Prostate gland (tissue), 2 donors: ENCODE measurements at regions not wholly inside any gene's neighbourhood (a gene's known extent, or its start where the extent isn't known, plus 50 kb on each side); places are given as distances from the start of the nearest gene placed in this dataset.

Experiments used
- DNase-seq: peaks from one replicate; pipeline ENCODE4 v3.0.0-alpha.2; 2019; ENCODE audit warnings: low spot score
- H3K27ac ChIP-seq, 2 donors: fragments of 200-600 bp; sonication (generic); 2 replicates each; pipeline ENCODE4 v1.5.1; 2017 to 2019
- H3K27me3 ChIP-seq: fragments of 200-600 bp; sonication (generic); replicated peaks from 2 replicates; pipeline ENCODE4 v1.5.1; 2019; ENCODE audit not compliant: insufficient read depth
- H3K36me3 ChIP-seq, 2 donors: fragments of 200-600 bp; sonication (generic); 1 replicate in 1 of 2; 2 replicates in 1 of 2; pipeline versions ENCODE4 v1.5.1 to v1.8.1; 2017 to 2019
- H3K4me1 ChIP-seq: fragments of 200-600 bp; sonication (generic); replicated peaks from 2 replicates; pipeline ENCODE4 v1.5.1; 2019
- H3K4me3 ChIP-seq, 2 donors: fragments of 200-600 bp; sonication (generic); 2 replicates each; pipeline ENCODE4 v1.5.1; 2017 to 2019
- H3K9me3 ChIP-seq: fragments of 200-600 bp; sonication (generic); 2 replicates; pipeline ENCODE4 v1.5.1; 2017
- POLR2A ChIP-seq: fragments of 450-650 bp; IDR thresholded peaks from one replicate; pipeline ENCODE4 v1.6.1; 2016; ENCODE audit warnings: antibody characterized with exemption, mild to moderate bottlenecking
- POLR2AphosphoS5 ChIP-seq: sonication (generic); formaldehyde crosslinking; IDR thresholded peaks from one replicate; pipeline ENCODE4 v1.6.1; 2017; ENCODE audit warnings: antibody characterized with exemption
- WGBS: methylation state at CpG from one replicate; pipeline ENCODE4 v1.1.5; 2018; 5-methylcytosine and 5-hydroxymethylcytosine counted together
- intact Hi-C: fragments of 100-400 bp; cut with DNase I; formaldehyde crosslinking; loops from one replicate; pipeline ENCODE4 v1.14.2; 2022
- TF ChIP-seq, protein P1 (sequence below), 4 experiments: fragments of 200-600 bp in 2 of 4; fragments of 450-650 bp in 2 of 4; sonication (generic) in 2 of 4; IDR thresholded peaks; 1 replicate in 3 of 4; 2 replicates in 1 of 4; pipeline ENCODE4 v1.5.1; 2016 to 2019; ENCODE audit warnings: antibody characterized with exemption in 4 of 4, mild to moderate bottlenecking in 2 of 4, moderate library complexity in 2 of 4

DNA sequence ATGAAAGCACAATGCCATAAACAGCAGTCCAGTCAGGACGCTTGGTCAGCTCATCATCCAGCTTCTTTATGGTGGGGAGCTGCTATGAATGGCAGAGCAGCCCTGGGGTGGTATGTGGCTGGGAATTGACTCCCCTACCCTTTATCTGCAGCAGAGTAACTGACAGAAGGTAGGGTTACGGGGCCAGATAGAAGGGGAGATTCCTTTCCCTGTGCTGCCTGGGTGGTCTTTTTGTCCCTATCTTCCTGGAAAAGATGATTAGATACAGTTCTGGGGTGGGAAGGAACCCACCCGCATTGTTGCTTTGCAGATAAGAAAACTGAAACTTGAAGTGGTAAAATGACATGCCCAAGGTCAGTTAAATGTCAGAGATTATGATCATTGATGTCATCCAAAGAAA, 405.5 kb downstream of the ARHGEF28 start:
- no peak for DNase-seq
- Histone ChIP-seq H3K36me3 (no peaks in the 10 kb centered on the region), H3K9me3 (no peaks in the 10 kb centered on the region), H3K27me3 (no peaks in the 10 kb centered on the region), H3K4me1 (no peaks in the 10 kb centered on the region), H3K4me3 (no peak overlapping the region), H3K27ac (no peak overlapping the region)
- 96% methylated on average over 3 of the region's 3 CpGs for WGBS
- no peak for TF ChIP-seq POLR2A
- no peak for TF ChIP-seq POLR2AphosphoS5
- TF ChIP-seq, protein P1, sequence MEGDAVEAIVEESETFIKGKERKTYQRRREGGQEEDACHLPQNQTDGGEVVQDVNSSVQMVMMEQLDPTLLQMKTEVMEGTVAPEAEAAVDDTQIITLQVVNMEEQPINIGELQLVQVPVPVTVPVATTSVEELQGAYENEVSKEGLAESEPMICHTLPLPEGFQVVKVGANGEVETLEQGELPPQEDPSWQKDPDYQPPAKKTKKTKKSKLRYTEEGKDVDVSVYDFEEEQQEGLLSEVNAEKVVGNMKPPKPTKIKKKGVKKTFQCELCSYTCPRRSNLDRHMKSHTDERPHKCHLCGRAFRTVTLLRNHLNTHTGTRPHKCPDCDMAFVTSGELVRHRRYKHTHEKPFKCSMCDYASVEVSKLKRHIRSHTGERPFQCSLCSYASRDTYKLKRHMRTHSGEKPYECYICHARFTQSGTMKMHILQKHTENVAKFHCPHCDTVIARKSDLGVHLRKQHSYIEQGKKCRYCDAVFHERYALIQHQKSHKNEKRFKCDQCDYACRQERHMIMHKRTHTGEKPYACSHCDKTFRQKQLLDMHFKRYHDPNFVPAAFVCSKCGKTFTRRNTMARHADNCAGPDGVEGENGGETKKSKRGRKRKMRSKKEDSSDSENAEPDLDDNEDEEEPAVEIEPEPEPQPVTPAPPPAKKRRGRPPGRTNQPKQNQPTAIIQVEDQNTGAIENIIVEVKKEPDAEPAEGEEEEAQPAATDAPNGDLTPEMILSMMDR (IDR thresholded peaks at IDR 0.05), result no peak
- intact Hi-C loops, result loop anchor here (5.0 kb wide), 1 partner anchor 611 kb away; the partner anchor contains the start of gene ENC1

DNA sequence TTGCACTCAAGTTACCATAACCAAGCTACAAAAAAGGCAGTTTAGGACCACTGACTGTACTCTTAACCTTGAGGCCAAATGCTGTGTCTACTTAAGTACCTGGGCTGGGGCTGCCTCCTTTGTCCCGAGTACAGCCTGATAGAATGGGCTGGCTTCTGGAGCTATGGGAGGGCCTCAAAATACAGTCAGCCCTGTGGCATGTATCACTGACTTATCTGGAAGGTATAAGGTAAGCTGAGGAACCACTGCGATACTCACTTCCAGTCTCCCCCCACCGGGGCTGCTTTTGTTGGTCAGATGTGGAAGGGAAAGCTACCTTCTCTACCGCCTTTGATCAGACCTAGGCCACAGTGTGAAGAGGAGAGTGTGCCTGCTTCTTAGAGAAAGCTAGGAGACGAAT, 404.8 kb downstream of the ARHGEF28 start:
- Histone ChIP-seq H3K36me3 (no peaks in the 10 kb centered on the region), H3K4me1 (no peaks in the 10 kb centered on the region), H3K9me3 (no peaks in the 10 kb centered on the region), H3K27ac (no peak overlapping the region), H3K4me3 (no peak overlapping the region), H3K27me3 (no peaks in the 10 kb centered on the region)
- intact Hi-C loops, result loop anchor here (5.0 kb wide), 1 partner anchor 611 kb away; the partner anchor contains the start of gene ENC1
- WGBS, result 97% methylated on average over 5 of the region's 5 CpGs
- TF ChIP-seq, protein P1 (IDR thresholded peaks at IDR 0.05), result no peak
- DNase-seq, result no peak

DNA sequence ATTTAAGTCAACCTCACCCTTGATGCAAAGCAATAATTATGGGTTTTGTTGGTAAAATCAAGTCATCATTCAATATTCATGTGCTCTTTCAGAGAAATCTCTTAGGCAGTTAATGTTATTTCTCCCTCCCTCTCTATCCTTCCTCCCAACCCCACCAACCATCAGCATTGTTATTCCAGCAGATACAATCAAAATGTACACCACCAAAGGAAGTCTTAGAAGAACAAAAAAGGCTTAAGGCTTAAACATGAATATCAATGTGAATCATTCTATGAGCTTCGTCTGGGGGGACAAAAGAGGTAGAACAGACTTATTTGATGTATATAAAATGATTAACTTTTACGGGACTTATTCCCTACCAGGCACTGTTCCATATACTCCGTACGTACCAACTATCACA, 404.4 kb downstream of the ARHGEF28 start:
- Histone ChIP-seq H3K27me3 (no peaks in the 10 kb centered on the region), H3K27ac (no peak overlapping the region), H3K9me3 (no peaks in the 10 kb centered on the region), H3K36me3 (no peaks in the 10 kb centered on the region), H3K4me1 (no peaks in the 10 kb centered on the region), H3K4me3 (no peak overlapping the region)
- intact Hi-C loops, result loop anchor here (5.0 kb wide), 1 partner anchor 612 kb away; the partner anchor contains the start of gene ENC1
- DNase-seq, result no peak
- WGBS, result 93% methylated on average over 4 of the region's 4 CpGs
- TF ChIP-seq POLR2AphosphoS5 (no peak), POLR2A (no peak)
- TF ChIP-seq, protein P1 (IDR thresholded peaks at IDR 0.05), result no peak

DNA sequence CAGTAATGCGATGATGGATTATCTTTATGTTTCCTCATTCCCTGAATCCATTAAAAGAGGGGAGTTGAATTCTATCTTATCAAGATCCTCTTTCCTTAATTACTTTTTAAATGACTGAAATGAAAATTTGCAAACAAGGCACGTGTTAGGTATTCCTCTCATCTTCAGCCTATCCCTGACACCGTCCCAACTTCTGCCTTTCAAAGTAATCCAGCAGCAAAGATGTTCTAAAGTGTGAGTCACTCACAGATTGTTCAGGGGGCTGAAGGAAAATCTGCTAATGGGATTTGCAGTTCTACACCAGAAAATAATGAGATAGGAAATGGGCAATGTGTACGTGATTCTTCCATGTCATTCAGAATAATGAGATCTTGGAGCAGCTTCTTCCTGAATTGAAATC, 403.0 kb downstream of the ARHGEF28 start:
- 87% methylated on average over 4 of the region's 4 CpGs for WGBS

DNA sequence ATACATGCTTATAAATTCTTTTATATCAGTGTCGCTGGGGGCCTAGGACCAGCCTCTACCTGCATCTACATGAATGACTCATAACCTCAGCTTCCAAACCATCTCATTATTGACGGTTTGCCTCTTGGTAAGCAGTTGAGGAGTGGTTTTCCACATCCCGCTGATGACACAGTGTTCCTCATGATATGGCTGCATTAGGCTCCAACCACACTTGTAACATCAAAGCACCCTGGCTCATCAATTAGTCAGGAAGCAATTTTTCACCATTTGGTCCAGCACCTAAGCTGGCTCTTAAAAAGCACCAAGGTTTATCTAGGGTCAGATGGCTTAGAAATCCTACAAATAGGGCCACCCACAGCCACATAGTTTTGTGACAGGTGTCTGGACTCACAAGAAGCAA, 402.4 kb downstream of the ARHGEF28 start:
- H3K4me3 ChIP-seq, result no peak overlapping the region
- H3K27me3 ChIP-seq, result no peaks in the 10 kb centered on the region
- no peaks in the 10 kb centered on the region for H3K4me1 ChIP-seq
- WGBS, result 75% methylated on average over 3 of the region's 3 CpGs
- H3K27ac ChIP-seq, result no peak overlapping the region
- no peaks in the 10 kb centered on the region for H3K36me3 ChIP-seq
- no peaks in the 10 kb centered on the region for H3K9me3 ChIP-seq
- DNase-seq, result no peak
- TF ChIP-seq POLR2AphosphoS5 (no peak), POLR2A (no peak)
- TF ChIP-seq, protein P1 (IDR thresholded peaks at IDR 0.05), result no peak
- intact Hi-C loops, result no loop called here

More for the DNA sequence above, 403.0 kb downstream of the ARHGEF28 start:
- TF ChIP-seq POLR2AphosphoS5 (no peak), POLR2A (no peak)
- TF ChIP-seq, protein P1 (IDR thresholded peaks at IDR 0.05), result no peak
- H3K4me3 ChIP-seq, result no peak overlapping the region
- no peak overlapping the region for H3K27ac ChIP-seq
- no peaks in the 10 kb centered on the region for H3K36me3 ChIP-seq
- no peaks in the 10 kb centered on the region for H3K27me3 ChIP-seq
- DNase-seq, result no peak
- no peaks in the 10 kb centered on the region for H3K4me1 ChIP-seq
- no peaks in the 10 kb centered on the region for H3K9me3 ChIP-seq
- intact Hi-C loops, result no loop called here
